ENCODE measurements at regions not wholly inside any gene's neighbourhood (a gene's known extent, or its start where the extent isn't known, plus 50 kb on each side); places are given as distances from the start of the nearest gene placed in this dataset.

- H3K9me3 ChIP-seq: no peaks in the 10 kb centered on the region
- 22 to 51% methylated on average over 6 to 8 of the region's 16 CpGs for WGBS, 2 donors (ENCODE audit: low coverage in 1 of 2)
- H3K27me3 ChIP-seq: peaks cover 77% of the 10 kb centered on the region
- no peak for ATAC-seq
- no peaks in the 10 kb centered on the region for H3K36me3 ChIP-seq
- no peak overlapping the region for H3K4me3 ChIP-seq
- no peaks in the 10 kb centered on the region for H3K4me1 ChIP-seq
- no peak overlapping the region for H3K27ac ChIP-seq
- TF ChIP-seq POLR2A (IDR thresholded peaks at IDR 0.05): no peak
- TF ChIP-seq EP300 (IDR thresholded peaks at IDR 0.05): no peak
- TF ChIP-seq CTCF (IDR thresholded peaks at IDR 0.05): no peak
- no peak for TF ChIP-seq POLR2AphosphoS5 (IDR thresholded peaks at IDR 0.05)
These were observed 53.0 kb upstream of the NKX1-1 start for GRCh38 chr4:1459081-1459721.

GRCh38 chr4:1458581-1458980 lies 52.3 kb upstream of the NKX1-1 start:
- 47 to 63% methylated on average over 1 to 2 of the region's 3 CpGs for WGBS, 2 donors (ENCODE audit: low coverage in 1 of 2)
- Histone ChIP-seq H3K27ac (no peak overlapping the region), H3K27me3 (peaks cover 71% of the 10 kb centered on the region), H3K4me3 (no peak overlapping the region), H3K36me3 (no peaks in the 10 kb centered on the region), H3K4me1 (no peaks in the 10 kb centered on the region), H3K9me3 (no peaks in the 10 kb centered on the region)
- no peak for TF ChIP-seq POLR2AphosphoS5 (IDR thresholded peaks at IDR 0.05)
- TF ChIP-seq EP300 (IDR thresholded peaks at IDR 0.05): no peak
- no peak for TF ChIP-seq CTCF (IDR thresholded peaks at IDR 0.05)
- no peak for TF ChIP-seq POLR2A (IDR thresholded peaks at IDR 0.05)
- no peak for ATAC-seq

Small RNA genes lying in the stretch of these regions (small RNA-seq; reads per million reads assigned to genes)
- 0 reads per million in 4 donors for gene AC147067.2
